GM12878 (cell line): ENCODE measurements at regions not wholly inside any gene's neighbourhood (a gene's known extent, or its start where the extent isn't known, plus 50 kb on each side); places are given as distances from the start of the nearest gene placed in this dataset.
"Not testable (repeated sequence)": the region's sequence is repeated elsewhere in the genome, so short reads cannot be mapped to it uniquely, and the experiment has no call there.

Experiments used
- ATAC-seq: fragments of 200-7000 bp; cut with Tn5 transposase; 3 replicates; pipeline ENCODE4 v1.9.1; 2020; ENCODE audit warnings: mild to moderate bottlenecking, moderate library complexity
- BruUV-seq: library from RNA; stranded (reverse); fragments of 400-500 nt; replicated peaks from 2 replicates; lab custom pipeline; 2021; lab: Mats Ljungman, UMichigan
- CTCF ChIA-PET: fragments of 300-600 bp; sonication (Branson Sonifier 250); formaldehyde crosslinking; extraction: SDS; loops from one replicate; lab custom pipeline; 2021; ENCODE audit warnings: inconsistent platforms; lab: Yijun Ruan, JAX
- POLR2A ChIA-PET: fragments of 350-600 bp; formaldehyde crosslinking; extraction: SDS; loops from one replicate; lab custom pipeline; 2021; ENCODE audit warnings: inconsistent platforms; lab: Charles Lee
- RAD21 ChIA-PET: fragments of 300-600 bp; sonication (Branson Sonifier 250); formaldehyde crosslinking; loops from one replicate; lab custom pipeline; 2023; ENCODE audit warnings: antibody characterized with exemption; ENCODE audit not compliant: unreplicated experiment; lab: Charles Lee
- SMC1A ChIA-PET: fragments of 300-600 bp; sonication (Branson Sonifier 250); formaldehyde crosslinking; loops from one replicate; lab custom pipeline; 2023; ENCODE audit not compliant: unreplicated experiment, uncharacterized antibody; lab: Charles Lee
- DNase-seq: peaks from one replicate; pipeline ENCODE4 v3.0.0-alpha.2; 2011; ENCODE audit warnings: low read depth, low spot score
- FAIRE-seq: peaks from 3 replicates; lab custom pipeline; 2011; peaks lifted over from hg19 to GRCh38; lab: Jason Lieb, UNC
- H2AFZ ChIP-seq: 2 replicates; pipeline ENCODE4 v1.6.0; 2011; ENCODE audit warnings: low read depth, low read length, control low read depth; ENCODE audit not compliant: control insufficient read depth
- H3K27ac ChIP-seq: 2 replicates; pipeline ENCODE4 v1.5.1; 2011; ENCODE audit warnings: control low read depth; ENCODE audit not compliant: control insufficient read depth, insufficient read depth
- H3K27me3 ChIP-seq, 2 experiments: replicated peaks in 1 of 2; 2 replicates each; pipeline versions ENCODE4 v1.6.0 to v1.6.1; 2011; ENCODE audit warnings: low read length in 1 of 2; ENCODE audit not compliant: control insufficient read depth in 2 of 2, insufficient read depth in 2 of 2
- H3K36me3 ChIP-seq, 2 experiments: 2 replicates each; pipeline ENCODE4 v1.5.1; 2011; ENCODE audit warnings: low read length in 1 of 2; ENCODE audit not compliant: control insufficient read depth in 2 of 2, insufficient read depth in 2 of 2
- H3K4me1 ChIP-seq: 2 replicates; pipeline ENCODE4 v1.6.1; 2011; ENCODE audit warnings: mild to moderate bottlenecking, low read length, moderate library complexity, mixed read lengths; ENCODE audit not compliant: control insufficient read depth, insufficient read depth
- H3K4me2 ChIP-seq: 2 replicates; pipeline ENCODE4 v1.6.0; 2011; ENCODE audit warnings: control low read depth; ENCODE audit not compliant: control insufficient read depth, insufficient read depth
- H3K4me3 ChIP-seq: fragments of 200-600 bp; sonication (generic); 2 replicates; pipeline ENCODE4 v1.5.1; 2016
- H3K79me2 ChIP-seq: 2 replicates; pipeline ENCODE4 v1.6.0; 2011; ENCODE audit warnings: low read length; ENCODE audit not compliant: control insufficient read depth, insufficient read depth
- H3K9ac ChIP-seq: 2 replicates; pipeline ENCODE4 v1.8.0; 2011; ENCODE audit warnings: low read length, control low read depth, mixed read lengths; ENCODE audit not compliant: control insufficient read depth, insufficient read depth
- H3K9me3 ChIP-seq: replicated peaks from 3 replicates; pipeline ENCODE4 v1.5.1; 2011; ENCODE audit warnings: mild to moderate bottlenecking, low read length; ENCODE audit not compliant: control insufficient read depth, insufficient read depth
- H4K20me1 ChIP-seq: 2 replicates; pipeline ENCODE4 v1.6.0; 2011; ENCODE audit not compliant: control insufficient read depth, insufficient read depth
- EGR1 ChIP-seq, 2 experiments: IDR thresholded peaks; 1 replicate in 1 of 2; 2 replicates in 1 of 2; pipeline ENCODE4 v1.6.1; 2011 to 2012; ENCODE audit warnings: low read depth in 2 of 2, low read length in 2 of 2, borderline replicate concordance in 1 of 2, mild to moderate bottlenecking in 1 of 2, moderate library complexity in 1 of 2
- KLF5 ChIP-seq: fragments of 450-650 bp; IDR thresholded peaks from 2 replicates; pipeline ENCODE4 v1.6.1; 2014; ENCODE audit warnings: mild to moderate bottlenecking; ENCODE audit not compliant: partially characterized antibody
- PKNOX1 ChIP-seq: fragments of 450-650 bp; IDR thresholded peaks from 2 replicates; pipeline ENCODE4 v1.6.1; 2016; ENCODE audit warnings: mild to moderate bottlenecking
- POLR2AphosphoS2 ChIP-seq: IDR thresholded peaks from 2 replicates; pipeline ENCODE4 v1.6.1; 2011; ENCODE audit warnings: low read depth, mild to moderate bottlenecking, low read length, improper control_type of control experiment, moderate library complexity
- RFX5 ChIP-seq: IDR thresholded peaks from 2 replicates; pipeline ENCODE4 v1.6.1; 2011; ENCODE audit warnings: low read depth, low read length, improper control_type of control experiment
- ZNF592 ChIP-seq: fragments of 450-650 bp; IDR thresholded peaks from 2 replicates; pipeline ENCODE4 v1.6.1; 2017; ENCODE audit warnings: mild to moderate bottlenecking, moderate library complexity
- WGBS: methylation state at CpG from one replicate; pipeline ENCODE4 v1.1.6; 2016; ENCODE audit warnings: low lambda C conversion rate; ENCODE audit not compliant: insufficient replicate concordance, insufficient coverage; ENCODE audit errors: missing lambda C conversion rate; 5-methylcytosine and 5-hydroxymethylcytosine counted together
- in situ Hi-C: fragments of 300-500 bp; cut with MboI; formaldehyde crosslinking; loops from 9 replicates; pipeline ENCODE4 v1.14.3; 2018; ENCODE audit warnings: mixed read lengths
- intact Hi-C: fragments of 100-400 bp; cut with micrococcal nuclease; formaldehyde crosslinking; loops from one replicate; pipeline ENCODE4 v1.14.2; 2022; ENCODE audit not compliant: unreplicated experiment

GRCh38 chr12:33771889-33772288 lies 250.4 kb upstream of the ALG10 start (continued):
- TF ChIP-seq PKNOX1, result no peak

- BruUV-seq, SMC1A ChIA-PET, intact Hi-C loops, FAIRE-seq, H3K79me2 ChIP-seq, ATAC-seq, H3K36me3 ChIP-seq, CTCF ChIA-PET, H3K27ac ChIP-seq, RAD21 ChIA-PET, H4K20me1 ChIP-seq, H3K4me2 ChIP-seq, H3K27me3 ChIP-seq, DNase-seq, H3K4me1 ChIP-seq, POLR2A ChIA-PET, H2AFZ ChIP-seq, H3K9me3 ChIP-seq, H3K4me3 ChIP-seq, in situ Hi-C loops, H3K9ac ChIP-seq: not testable (repeated sequence)
- WGBS, result 13% methylated on average over 7 of the region's 7 CpGs
Observed at GRCh38 chr12:33773091-33773490, 249.2 kb upstream of the ALG10 start.

- no TSS peak for BruUV-seq
- POLR2A ChIA-PET, result no interaction called here
Observed at GRCh38 chr12:33786532-33786931, 235.8 kb upstream of the ALG10 start.

More at GRCh38 chr12:33786532-33786931, 235.8 kb upstream of the ALG10 start:
- H3K27me3 ChIP-seq, result no peaks in the 10 kb centered on the region
- no peak overlapping the region for H3K9ac ChIP-seq
- in situ Hi-C loops (no loop called here), intact Hi-C loops (no loop called here)
- FAIRE-seq (no peak), DNase-seq (no peak), ATAC-seq (no peak)
- no peaks in the 10 kb centered on the region for H3K9me3 ChIP-seq
- no peaks in the 10 kb centered on the region for H4K20me1 ChIP-seq
- no peaks in the 10 kb centered on the region for H3K79me2 ChIP-seq
- H3K27ac ChIP-seq, result no peak overlapping the region
- H2AFZ ChIP-seq, result no peak overlapping the region
- ChIA-PET CTCF (interaction anchor here (1.1 kb wide), 1 partner anchor 28 kb away, joined by 4 read pairs; no protein-coding TSS in a partner anchor), RAD21 (no interaction called here), SMC1A (no interaction called here)
- no peaks in the 10 kb centered on the region for H3K36me3 ChIP-seq
- H3K4me3 ChIP-seq, result no peak overlapping the region
- TF ChIP-seq KLF5 (no peak), POLR2AphosphoS2 (no peak), ZNF592 (no peak), RFX5 (no peak), EGR1 (IDR thresholded peaks at IDR 0.05; ENCODE audit: borderline replicate concordance in 1 of 2, low read depth in 2 of 2, low read length in 2 of 2) (no peak)
- H3K4me1 ChIP-seq, result no peaks in the 10 kb centered on the region
- H3K4me2 ChIP-seq, result no peak overlapping the region
